Coronary artery (tissue), 2 donors: ENCODE measurements at regions not wholly inside any gene's neighbourhood (a gene's known extent, or its start where the extent isn't known, plus 50 kb on each side); places are given as distances from the start of the nearest gene placed in this dataset.

Experiments used
- DNase-seq: peaks from one replicate; pipeline ENCODE4 v3.0.0-alpha.2; 2017; ENCODE audit warnings: low spot score
- H3K27ac ChIP-seq, 2 donors: fragments of 200-600 bp; sonication (generic); one replicate each; pipeline ENCODE4 v1.5.1; 2016 to 2019
- H3K4me3 ChIP-seq: fragments of 200-600 bp; sonication (generic); 2 replicates; pipeline ENCODE4 v1.5.1; 2016; ENCODE audit warnings: mild to moderate bottlenecking, moderate library complexity
- TF ChIP-seq, protein P1 (sequence below): fragments of 200-600 bp; sonication (generic); IDR thresholded peaks from one replicate; pipeline ENCODE4 v1.5.1; 2019; ENCODE audit warnings: antibody characterized with exemption

DNA sequence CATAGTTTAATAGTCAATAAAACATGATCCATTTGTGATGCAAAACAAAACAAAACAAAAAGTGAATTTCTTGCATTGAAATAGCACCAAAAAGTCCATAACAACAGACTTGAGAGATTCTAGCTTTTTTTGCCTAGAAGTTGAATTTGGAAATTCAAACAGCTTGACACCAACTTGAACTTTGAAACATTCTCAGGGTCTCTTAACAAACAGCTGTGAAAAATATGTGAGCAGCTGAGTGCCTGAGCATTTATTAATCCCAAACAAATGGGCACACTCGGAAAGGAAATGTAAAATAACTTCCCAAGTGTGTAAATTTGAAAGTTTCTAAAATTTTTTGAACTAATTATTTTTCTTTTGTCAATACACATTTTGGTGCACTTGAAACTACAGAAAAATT, 56.0 kb upstream of the HMHB1 start:
- DNase-seq, result no peak
- TF ChIP-seq, protein P1, sequence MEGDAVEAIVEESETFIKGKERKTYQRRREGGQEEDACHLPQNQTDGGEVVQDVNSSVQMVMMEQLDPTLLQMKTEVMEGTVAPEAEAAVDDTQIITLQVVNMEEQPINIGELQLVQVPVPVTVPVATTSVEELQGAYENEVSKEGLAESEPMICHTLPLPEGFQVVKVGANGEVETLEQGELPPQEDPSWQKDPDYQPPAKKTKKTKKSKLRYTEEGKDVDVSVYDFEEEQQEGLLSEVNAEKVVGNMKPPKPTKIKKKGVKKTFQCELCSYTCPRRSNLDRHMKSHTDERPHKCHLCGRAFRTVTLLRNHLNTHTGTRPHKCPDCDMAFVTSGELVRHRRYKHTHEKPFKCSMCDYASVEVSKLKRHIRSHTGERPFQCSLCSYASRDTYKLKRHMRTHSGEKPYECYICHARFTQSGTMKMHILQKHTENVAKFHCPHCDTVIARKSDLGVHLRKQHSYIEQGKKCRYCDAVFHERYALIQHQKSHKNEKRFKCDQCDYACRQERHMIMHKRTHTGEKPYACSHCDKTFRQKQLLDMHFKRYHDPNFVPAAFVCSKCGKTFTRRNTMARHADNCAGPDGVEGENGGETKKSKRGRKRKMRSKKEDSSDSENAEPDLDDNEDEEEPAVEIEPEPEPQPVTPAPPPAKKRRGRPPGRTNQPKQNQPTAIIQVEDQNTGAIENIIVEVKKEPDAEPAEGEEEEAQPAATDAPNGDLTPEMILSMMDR, result no peak

DNA sequence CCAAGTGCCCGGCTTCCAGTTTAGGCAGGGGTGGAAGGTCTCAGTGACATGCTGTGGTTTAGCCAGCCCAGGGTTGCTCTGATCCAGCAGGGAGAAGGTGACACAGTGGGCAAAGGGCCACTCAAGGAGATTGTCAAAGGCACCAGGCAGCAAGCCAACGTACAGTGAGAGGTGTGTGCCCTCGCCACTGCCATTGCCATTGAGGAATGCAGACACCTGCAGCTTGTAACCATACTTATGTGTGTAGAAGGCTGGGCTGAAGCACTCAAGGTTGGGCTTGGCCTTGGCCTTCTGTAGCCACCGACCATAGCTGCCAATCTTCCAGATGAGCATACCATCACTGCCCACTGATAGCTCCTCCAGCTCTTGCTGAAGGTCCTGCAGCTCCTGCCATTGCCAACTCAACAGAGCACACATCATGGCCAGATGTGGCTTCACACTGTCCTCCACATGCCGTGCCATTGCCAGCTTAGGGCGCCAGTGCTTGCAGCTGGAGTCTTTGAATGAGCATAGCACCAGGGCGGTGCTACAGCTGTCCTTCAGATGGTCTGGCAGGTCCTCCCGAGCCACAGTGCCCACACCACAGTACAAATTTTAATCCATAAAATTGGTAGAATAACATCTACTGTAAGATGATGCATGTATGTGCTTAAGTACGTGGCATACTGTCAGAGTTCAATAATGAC, 59.7 kb upstream of the HMHB1 start:
- TF ChIP-seq, protein P1, result no peak
- Histone ChIP-seq H3K4me3 (no peak overlapping the region), H3K27ac (no peak overlapping the region)
- DNase-seq, result no peak

More for the DNA sequence above, 56.0 kb upstream of the HMHB1 start:
- Histone ChIP-seq H3K4me3 (no peak overlapping the region), H3K27ac (no peak overlapping the region)

DNA sequence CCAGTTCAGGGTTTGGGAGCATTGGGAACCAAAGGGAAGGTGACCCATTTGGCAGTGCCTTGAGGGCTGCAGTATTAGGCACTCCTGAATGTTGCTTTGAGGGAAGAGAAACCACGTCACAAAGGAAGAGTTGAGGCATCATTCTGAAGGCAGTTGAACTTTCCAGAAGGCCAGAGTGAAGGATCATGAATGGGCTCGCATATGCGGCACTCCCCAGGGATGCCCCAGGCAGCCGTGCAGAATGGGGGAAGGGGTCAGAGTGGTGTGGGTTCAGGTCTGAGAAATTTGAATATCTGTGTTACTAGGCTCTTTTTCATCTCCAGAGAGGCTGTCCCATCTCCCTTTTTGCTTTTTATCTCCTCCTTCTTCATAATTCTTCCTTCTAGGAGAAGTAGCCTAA, 60.6 kb upstream of the HMHB1 start:
- DNase-seq, result no peak
- H3K27ac ChIP-seq, result no peak overlapping the region
- TF ChIP-seq, protein P1, result no peak
- no peak overlapping the region for H3K4me3 ChIP-seq

DNA sequence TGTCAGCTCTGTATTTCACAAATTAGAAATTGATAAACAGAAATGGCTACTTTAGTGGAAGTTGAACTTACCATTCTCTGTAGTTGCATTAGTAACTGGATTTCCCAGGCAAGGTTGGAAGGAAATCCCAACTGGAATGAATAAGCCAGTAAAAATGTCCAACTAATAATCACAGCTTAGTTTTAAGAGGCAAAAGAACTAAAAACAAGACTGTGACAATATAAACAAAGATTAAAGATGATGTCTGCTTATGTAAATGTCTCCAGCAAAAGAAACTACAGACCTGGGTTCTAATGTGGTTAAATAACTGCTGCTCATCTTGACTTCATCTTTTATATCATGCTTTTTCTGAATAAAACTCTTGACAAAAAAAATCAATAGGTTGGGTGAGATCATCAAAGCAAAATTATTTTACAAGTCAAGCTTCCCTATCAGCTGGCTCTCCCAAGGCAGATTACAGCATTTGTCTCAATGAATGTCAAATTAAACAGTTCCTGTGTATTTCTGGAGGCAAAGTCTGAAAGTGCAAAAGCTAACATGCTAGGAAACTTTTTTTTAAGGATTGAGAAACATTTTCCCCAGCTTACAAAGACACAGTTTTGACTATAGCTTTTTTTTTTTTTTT, 62.3 kb upstream of the HMHB1 start:
- DNase-seq, result no peak
- TF ChIP-seq, protein P1, result no peak
- Histone ChIP-seq H3K27ac (no peak overlapping the region), H3K4me3 (no peak overlapping the region)

DNA sequence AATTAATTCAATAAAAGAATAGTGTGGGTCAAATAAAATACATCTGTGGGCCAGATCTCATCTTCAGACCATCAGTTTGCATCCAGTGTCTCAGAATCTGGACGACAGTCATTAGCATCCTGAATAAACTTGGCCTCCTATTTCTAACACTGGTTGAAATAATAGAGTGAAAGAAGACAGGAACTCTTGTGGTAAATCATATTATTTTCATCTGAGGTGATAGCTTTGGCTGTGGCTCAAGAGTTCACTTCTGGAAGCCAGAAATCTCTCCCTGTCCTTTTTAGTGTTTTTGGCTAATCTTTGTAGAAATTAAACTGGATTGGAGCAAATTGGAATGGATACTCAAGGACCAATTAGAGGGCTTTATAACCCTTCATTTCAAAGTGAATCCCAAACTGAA, 63.4 kb upstream of the HMHB1 start:
- H3K4me3 ChIP-seq, result no peak overlapping the region
- H3K27ac ChIP-seq, result no peak overlapping the region
- TF ChIP-seq, protein P1, result no peak
- no peak for DNase-seq

DNA sequence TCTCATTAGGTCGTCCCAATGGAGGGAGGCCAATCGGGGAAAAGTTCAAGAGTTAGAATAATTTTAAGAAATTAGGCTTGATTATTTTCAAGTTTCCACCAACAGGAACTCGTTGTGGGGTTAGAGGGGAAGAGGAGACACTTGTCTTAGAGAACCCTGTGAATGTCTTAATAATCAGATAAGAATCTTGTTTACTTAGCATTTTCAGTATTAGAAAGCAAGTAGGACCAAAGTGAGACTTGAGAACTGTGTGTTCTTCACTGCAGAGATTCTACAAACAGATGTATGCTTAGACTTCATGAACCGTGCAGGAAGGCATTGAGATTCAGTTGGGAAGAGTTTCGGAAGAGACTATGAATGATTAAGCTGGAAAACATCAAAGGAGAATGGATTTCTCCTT, 69.0 kb upstream of the HMHB1 start:
- no peak for DNase-seq

More for the DNA sequence above, 69.0 kb upstream of the HMHB1 start:
- Histone ChIP-seq H3K27ac (no peak overlapping the region), H3K4me3 (no peak overlapping the region)
- TF ChIP-seq, protein P1, result no peak
